OCI-LY3 (cell line): ENCODE measurements at regions not wholly inside any gene's neighbourhood (a gene's known extent, or its start where the extent isn't known, plus 50 kb on each side); places are given as distances from the start of the nearest gene placed in this dataset.

Experiments
- EZH2phosphoT487 ChIP-seq: fragments of 200-600 bp; shearing (Covaris generic); IDR thresholded peaks from 2 replicates; pipeline ENCODE4 v1.6.1; 2018; ENCODE audit warnings: antibody characterized with exemption, mixed run types, low read depth
- TF ChIP-seq, protein P1 (sequence below): fragments of 200-600, 300-600 bp; sonication (generic); IDR thresholded peaks from 2 replicates; pipeline ENCODE4 v1.5.1; 2014; ENCODE audit warnings: antibody characterized with exemption, low read length, low read depth

DNA sequence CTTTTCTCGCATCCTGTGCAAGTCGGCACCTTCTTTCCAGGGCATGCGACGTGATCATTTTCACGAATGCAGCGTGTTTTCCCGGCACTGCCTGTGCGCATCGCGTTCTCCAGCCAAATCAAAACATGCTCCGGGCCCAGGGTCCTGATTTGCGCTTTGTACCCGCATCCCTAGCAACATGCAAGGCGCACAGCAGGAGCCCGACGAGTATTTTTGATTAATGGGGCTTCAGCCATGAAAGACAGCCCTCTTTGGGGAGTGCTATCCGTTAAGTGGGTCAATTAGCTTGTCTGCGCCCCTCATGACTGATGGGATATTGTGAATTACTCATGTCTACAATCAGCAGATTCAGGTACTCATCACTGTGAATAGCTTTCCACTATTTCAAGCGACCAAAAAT, 243.3 kb upstream of the RNF32 start:
- TF ChIP-seq, protein P1, sequence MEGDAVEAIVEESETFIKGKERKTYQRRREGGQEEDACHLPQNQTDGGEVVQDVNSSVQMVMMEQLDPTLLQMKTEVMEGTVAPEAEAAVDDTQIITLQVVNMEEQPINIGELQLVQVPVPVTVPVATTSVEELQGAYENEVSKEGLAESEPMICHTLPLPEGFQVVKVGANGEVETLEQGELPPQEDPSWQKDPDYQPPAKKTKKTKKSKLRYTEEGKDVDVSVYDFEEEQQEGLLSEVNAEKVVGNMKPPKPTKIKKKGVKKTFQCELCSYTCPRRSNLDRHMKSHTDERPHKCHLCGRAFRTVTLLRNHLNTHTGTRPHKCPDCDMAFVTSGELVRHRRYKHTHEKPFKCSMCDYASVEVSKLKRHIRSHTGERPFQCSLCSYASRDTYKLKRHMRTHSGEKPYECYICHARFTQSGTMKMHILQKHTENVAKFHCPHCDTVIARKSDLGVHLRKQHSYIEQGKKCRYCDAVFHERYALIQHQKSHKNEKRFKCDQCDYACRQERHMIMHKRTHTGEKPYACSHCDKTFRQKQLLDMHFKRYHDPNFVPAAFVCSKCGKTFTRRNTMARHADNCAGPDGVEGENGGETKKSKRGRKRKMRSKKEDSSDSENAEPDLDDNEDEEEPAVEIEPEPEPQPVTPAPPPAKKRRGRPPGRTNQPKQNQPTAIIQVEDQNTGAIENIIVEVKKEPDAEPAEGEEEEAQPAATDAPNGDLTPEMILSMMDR = no peak
- TF ChIP-seq EZH2phosphoT487 = no peak
